ENCODE measurements at regions not wholly inside any gene's neighbourhood (a gene's known extent, or its start where the extent isn't known, plus 50 kb on each side); places are given as distances from the start of the nearest gene placed in this dataset.

GRCh38 chr4:111045992-111046391 is 423.1 kb upstream of the PITX2 start:
- H3K4me1 ChIP-seq (ENCODE audit: control insufficient read depth, extremely low read depth, insufficient read depth, low read length), result no peaks in the 10 kb centered on the region
- intact Hi-C loops (cut with micrococcal nuclease), result no loop called here
- DNase-seq (ENCODE audit: low read depth, low spot score) (no peak), FAIRE-seq (no peak)
- H3K9me3 ChIP-seq (replicated peaks; ENCODE audit: control insufficient read depth, insufficient read depth, low read length), result no peaks in the 10 kb centered on the region
- H3K4me3 ChIP-seq (replicated peaks in 1 of 3; ENCODE audit: insufficient read depth in 1 of 3, low read depth in 1 of 3, low read length in 3 of 3), result no peak overlapping the region
- no peaks in the 10 kb centered on the region for H3K36me3 ChIP-seq (ENCODE audit: control insufficient read depth in 2 of 2, extremely low read depth in 1 of 2, insufficient read depth in 2 of 2, low read length in 2 of 2)
- no peak overlapping the region for H3K9ac ChIP-seq (replicated peaks; ENCODE audit: extremely low read depth, insufficient read depth, low read length)
- dilution Hi-C loops (cut with MboI; ENCODE audit: extremely low pct_ligation_motif_present, low sequenced_read_pairs), result no loop called here
- no peaks in the 10 kb centered on the region for H3K9me1 ChIP-seq (replicated peaks; ENCODE audit: control insufficient read depth, extremely low read depth, insufficient read depth, low read length)
- no TSS peak for BruUV-seq (replicated peaks)
- no peak overlapping the region for H3K4me2 ChIP-seq (ENCODE audit: insufficient read depth, low read length)
- H3K79me2 ChIP-seq (ENCODE audit: control insufficient read depth, insufficient read depth, low read length), result no peaks in the 10 kb centered on the region
- ChIA-PET CTCF (no interaction called here), POLR2A (no interaction called here)
- TF ChIP-seq FOS (IDR thresholded peaks at IDR 0.05; ENCODE audit: borderline replicate concordance, insufficient read depth, low read length) (no peak), CTCF (IDR thresholded peaks at IDR 0.05; ENCODE audit: extremely low read depth in 1 of 2, insufficient read depth in 1 of 2, low read depth in 1 of 2, low read length in 2 of 2) (no peak), GATA2 (IDR thresholded peaks at IDR 0.05; ENCODE audit: insufficient read depth, insufficient read length, low read depth, low read length) (no peak), EZH2 (IDR thresholded peaks at IDR 0.05; ENCODE audit: borderline replicate concordance, low read depth, low read length, severe bottlenecking) (no peak), POLR2A (IDR thresholded peaks at IDR 0.05; ENCODE audit: low read depth, low read length) (no peak), POLR2AphosphoS5 (IDR thresholded peaks at IDR 0.05; ENCODE audit: insufficient read depth, low read depth, low read length) (no peak), MYC (IDR thresholded peaks at IDR 0.05; ENCODE audit: low read depth, low read length) (no peak), MAX (IDR thresholded peaks at IDR 0.05; ENCODE audit: insufficient read depth, insufficient read length) (no peak), JUN (IDR thresholded peaks at IDR 0.05; ENCODE audit: borderline replicate concordance, insufficient read depth, insufficient read length, low read depth) (no peak)
- no peak overlapping the region for H3K27ac ChIP-seq (ENCODE audit: insufficient read depth, low read depth, low read length)
- no peak overlapping the region for H2AFZ ChIP-seq (ENCODE audit: low read depth, low read length)
- H3K27me3 ChIP-seq (ENCODE audit: control insufficient read depth in 2 of 2, insufficient read depth in 2 of 2, low read length in 2 of 2), result no peaks in the 10 kb centered on the region
- no peaks in the 10 kb centered on the region for H4K20me1 ChIP-seq (replicated peaks; ENCODE audit: control insufficient read depth, extremely low read depth, insufficient read depth, low read length)

All from endothelial cell of umbilical vein (primary cell).